ENCODE measurements at regions not wholly inside any gene's neighbourhood (a gene's known extent, or its start where the extent isn't known, plus 50 kb on each side); places are given as distances from the start of the nearest gene placed in this dataset.

DNA sequence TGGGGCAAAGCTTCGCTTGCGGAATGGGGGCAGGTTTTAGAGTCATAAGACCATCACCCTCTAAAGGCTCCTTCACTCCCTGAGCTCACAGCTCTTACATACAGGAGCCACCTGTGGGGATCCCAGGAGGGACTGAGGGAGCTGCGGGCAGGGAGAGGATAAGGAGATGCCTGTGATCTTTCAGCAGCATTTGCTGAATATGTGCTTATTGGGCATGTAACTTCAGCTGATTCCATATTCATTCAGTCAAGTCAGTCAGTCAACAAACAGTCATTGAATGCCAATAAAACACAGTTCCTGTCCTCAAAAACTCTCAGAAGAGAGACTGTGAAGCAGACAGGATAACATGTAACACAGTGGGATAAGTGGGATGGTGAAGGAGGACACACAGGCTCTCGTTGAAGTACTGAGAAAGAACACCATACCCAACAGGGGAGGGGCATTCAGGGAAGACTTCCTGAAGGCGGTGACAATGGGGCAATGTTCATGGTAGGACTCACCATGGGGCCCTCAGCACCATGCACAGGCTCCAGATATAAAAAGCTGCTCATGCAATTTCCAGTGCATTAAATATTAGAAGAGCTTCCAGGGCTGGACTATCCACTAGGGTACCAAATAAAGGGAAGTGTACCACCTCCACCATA lies 240.9 kb downstream of the UACA start:
- no peak for DNase-seq (ENCODE audit: low read depth)

DNA sequence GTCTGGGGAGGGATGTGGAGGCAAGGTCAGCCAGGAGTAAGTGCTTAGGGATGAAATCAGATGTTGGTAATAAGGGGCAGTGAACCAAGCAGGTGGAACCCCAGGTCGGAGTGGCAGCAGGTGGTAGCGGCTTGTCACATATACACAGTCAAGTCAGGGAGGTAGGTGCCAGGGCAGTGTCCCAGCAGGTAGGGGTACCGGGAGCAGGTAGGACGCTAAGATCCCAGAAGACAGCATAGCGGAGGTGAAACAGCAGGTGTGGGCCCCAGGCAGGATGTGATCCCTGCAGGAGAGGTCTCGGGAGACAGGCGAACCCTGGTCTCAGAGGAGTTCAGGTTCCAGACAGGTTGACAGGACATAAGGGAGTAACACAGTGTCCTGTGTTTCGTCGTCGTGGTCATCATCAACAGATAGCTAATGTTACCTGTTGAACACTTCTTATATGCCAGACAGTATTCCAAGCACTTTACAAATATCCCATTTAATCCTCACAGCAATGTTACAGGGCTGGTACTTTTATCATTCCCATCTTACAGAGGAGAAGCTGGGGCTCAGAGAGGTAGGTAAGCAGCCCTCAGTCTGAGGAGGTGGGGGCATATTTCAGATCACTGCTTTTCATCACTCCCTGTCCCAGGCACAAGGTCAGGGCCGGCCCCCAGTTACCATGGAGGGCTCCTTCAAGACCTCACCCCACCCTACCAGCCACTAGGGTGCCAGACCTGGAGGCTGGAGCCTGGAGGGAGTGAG lies 241.6 kb downstream of the UACA start:
- no peak for DNase-seq (ENCODE audit: low read depth)

More for the DNA sequence above, 240.9 kb downstream of the UACA start:
- no peak overlapping the region for H3K4me3 ChIP-seq (ENCODE audit: low read length)
- TF ChIP-seq, protein P1, sequence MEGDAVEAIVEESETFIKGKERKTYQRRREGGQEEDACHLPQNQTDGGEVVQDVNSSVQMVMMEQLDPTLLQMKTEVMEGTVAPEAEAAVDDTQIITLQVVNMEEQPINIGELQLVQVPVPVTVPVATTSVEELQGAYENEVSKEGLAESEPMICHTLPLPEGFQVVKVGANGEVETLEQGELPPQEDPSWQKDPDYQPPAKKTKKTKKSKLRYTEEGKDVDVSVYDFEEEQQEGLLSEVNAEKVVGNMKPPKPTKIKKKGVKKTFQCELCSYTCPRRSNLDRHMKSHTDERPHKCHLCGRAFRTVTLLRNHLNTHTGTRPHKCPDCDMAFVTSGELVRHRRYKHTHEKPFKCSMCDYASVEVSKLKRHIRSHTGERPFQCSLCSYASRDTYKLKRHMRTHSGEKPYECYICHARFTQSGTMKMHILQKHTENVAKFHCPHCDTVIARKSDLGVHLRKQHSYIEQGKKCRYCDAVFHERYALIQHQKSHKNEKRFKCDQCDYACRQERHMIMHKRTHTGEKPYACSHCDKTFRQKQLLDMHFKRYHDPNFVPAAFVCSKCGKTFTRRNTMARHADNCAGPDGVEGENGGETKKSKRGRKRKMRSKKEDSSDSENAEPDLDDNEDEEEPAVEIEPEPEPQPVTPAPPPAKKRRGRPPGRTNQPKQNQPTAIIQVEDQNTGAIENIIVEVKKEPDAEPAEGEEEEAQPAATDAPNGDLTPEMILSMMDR (IDR thresholded peaks at IDR 0.05; ENCODE audit: insufficient read depth, low read depth, low read length, missing control alignments): no peak

DNA sequence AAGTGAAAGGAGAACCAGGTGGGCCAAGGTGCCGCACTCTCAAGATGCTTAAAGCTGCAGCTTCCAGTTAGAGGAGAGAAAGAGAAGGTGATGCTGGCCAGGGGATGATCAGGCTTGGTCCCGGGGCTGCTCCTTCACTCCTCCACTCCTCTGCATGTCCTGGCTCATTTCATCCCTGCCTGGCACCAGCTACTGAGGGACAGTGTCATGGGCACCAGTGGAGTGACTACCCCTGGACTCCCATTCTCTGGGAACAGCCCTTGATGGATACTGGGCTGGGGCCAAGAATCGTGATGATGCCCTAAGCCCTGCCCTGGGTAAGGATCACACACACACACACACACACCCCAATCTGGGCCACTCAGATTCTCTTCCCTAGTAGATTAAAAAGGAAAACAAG lies 243.7 kb downstream of the UACA start:
- no peak for DNase-seq (ENCODE audit: low read depth)
- H3K4me3 ChIP-seq (ENCODE audit: low read length): no peak overlapping the region
- TF ChIP-seq, protein P1 (IDR thresholded peaks at IDR 0.05; ENCODE audit: insufficient read depth, low read depth, low read length, missing control alignments): no peak

More for the DNA sequence above, 241.6 kb downstream of the UACA start:
- no peak overlapping the region for H3K4me3 ChIP-seq (ENCODE audit: low read length)
- TF ChIP-seq, protein P1 (IDR thresholded peaks at IDR 0.05; ENCODE audit: insufficient read depth, low read depth, low read length, missing control alignments): no peak

DNA sequence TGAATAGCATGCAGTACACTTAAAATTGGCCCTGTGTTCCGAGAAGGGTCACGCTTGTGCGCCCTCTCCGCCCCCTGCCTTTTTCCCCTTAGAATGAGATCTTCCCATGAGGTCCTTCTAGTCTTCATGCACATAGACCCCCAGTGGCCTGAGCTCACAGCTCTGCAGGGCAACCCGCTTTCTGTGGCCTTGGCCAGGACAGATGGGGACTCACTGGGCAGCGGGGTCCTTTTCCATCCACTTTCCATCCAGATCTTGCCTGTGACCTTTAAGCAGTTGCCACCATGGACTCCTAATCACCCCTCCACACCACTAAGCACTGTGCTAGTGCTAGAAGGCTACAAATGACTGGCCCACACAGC lies 244.4 kb downstream of the UACA start:
- TF ChIP-seq, protein P1 (IDR thresholded peaks at IDR 0.05; ENCODE audit: insufficient read depth, low read depth, low read length, missing control alignments): no peak
- no peak for DNase-seq (ENCODE audit: low read depth)
- H3K4me3 ChIP-seq (ENCODE audit: low read length): no peak overlapping the region

DNA sequence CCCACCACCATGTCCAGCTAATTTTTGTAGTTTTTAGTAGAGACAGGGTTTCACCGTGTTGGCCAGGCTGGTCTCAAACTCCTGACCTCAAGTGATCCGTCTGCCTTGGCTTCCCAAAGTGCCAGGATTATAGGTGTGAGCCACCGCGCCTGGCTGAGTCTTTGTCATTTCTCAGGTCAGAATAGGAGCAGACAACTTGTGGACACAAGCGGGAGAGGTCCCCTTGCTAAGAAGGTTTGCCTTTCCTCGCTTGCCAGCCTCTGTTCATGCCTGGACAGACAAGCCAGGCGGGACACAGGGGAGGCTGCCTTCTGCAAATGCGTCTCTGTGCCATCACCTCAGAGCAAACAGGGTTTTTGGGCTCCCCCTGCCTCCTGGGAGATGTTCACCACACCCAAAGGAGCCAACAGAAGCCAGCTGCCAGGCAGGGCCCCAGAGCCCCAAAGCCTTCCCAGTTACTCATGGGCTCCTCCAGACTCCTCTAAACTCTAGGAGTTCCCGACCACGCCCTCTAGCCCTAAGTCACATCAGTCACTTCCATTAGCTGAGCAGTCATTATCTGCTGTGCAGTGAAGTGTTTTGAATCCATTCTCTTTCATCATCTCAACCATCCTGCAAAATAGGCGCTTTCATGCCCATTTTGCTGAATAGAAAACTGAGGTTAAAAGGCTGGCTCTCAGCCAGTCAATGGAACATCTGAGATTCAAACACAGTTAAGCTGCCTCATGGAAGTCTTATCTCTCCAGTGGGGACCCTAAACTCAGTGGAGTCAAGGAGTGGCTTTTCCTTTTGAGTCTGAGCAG lies 245.0 kb downstream of the UACA start:
- peak; percentile 57 for DNase-seq (ENCODE audit: low read depth)
- TF ChIP-seq, protein P1 (IDR thresholded peaks at IDR 0.05; ENCODE audit: insufficient read depth, low read depth, low read length, missing control alignments): no peak
- H3K4me3 ChIP-seq (ENCODE audit: low read length): no peak overlapping the region

DNA sequence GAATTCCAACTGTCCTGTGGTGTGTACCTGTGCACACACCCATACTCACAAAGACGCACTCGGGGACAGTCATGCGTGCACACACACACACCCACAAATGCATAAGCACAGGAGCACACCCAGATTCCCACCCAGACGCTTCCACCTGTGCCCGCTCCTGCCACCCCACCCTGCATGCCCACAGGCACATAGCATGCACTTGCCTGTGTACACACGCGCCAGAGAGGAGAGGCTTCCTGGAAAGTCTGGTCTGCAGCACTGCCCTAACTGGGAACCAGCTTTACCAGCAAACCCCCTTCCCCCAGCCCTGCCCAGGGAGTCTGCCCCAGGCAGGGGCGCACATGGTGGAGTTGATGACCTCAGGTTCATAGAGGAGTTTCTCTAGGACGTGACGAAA lies 246.2 kb downstream of the UACA start:
- TF ChIP-seq, protein P1 (IDR thresholded peaks at IDR 0.05; ENCODE audit: insufficient read depth, low read depth, low read length, missing control alignments): no peak
- DNase-seq (ENCODE audit: low read depth): peak; percentile 67
- H3K4me3 ChIP-seq (ENCODE audit: low read length): no peak overlapping the region

Measured in epithelial cell of esophagus (primary cell).